Activated CD8-positive, alpha-beta T cell treated with anti-CD3 and anti-CD28 coated beads, Interleukin-2, amount 10 ng/mL, durations not matched to agents 7 days and 5 days (primary cell): ENCODE measurements at regions not wholly inside any gene's neighbourhood (a gene's known extent, or its start where the extent isn't known, plus 50 kb on each side); places are given as distances from the start of the nearest gene placed in this dataset.
"Not testable (repeated sequence)": the region's sequence is repeated elsewhere in the genome, so short reads cannot be mapped to it uniquely, and the experiment has no call there.

Experiments used
- ATAC-seq: fragments of 150-1000 bp; cut with Tn5 transposase; one replicate; pipeline ENCODE4 v1.10.0; 2021; ENCODE audit warnings: moderate library complexity
- CTCF ChIA-PET: fragments of 350-600 bp; sonication (Branson Sonifier 250); formaldehyde crosslinking; loops from one replicate; lab custom pipeline; 2021; ENCODE audit warnings: antibody characterized with exemption; lab: Charles Lee
- POLR2A ChIA-PET: fragments of 350-600 bp; sonication (Branson Sonifier 250); formaldehyde crosslinking; loops from one replicate; lab custom pipeline; 2021; ENCODE audit warnings: antibody characterized with exemption; lab: Charles Lee
- DNase-seq: peaks from one replicate; pipeline ENCODE4 v3.0.0-alpha.2; 2020
- H3K27ac Mint-ChIP-seq: one replicate; pipeline ENCODE4 v1.8.0; 2021; ENCODE audit warnings: mild to moderate bottlenecking, mixed read lengths
- H3K27me3 Mint-ChIP-seq: one replicate; pipeline ENCODE4 v1.8.0; 2021; ENCODE audit warnings: low read depth, mixed read lengths
- H3K36me3 Mint-ChIP-seq: one replicate; pipeline ENCODE4 v1.8.0; 2021; ENCODE audit warnings: low read depth, mixed read lengths
- H3K4me1 Mint-ChIP-seq: one replicate; pipeline ENCODE4 v1.8.0; 2021; ENCODE audit warnings: low read depth, mixed read lengths
- H3K4me3 Mint-ChIP-seq: one replicate; pipeline ENCODE4 v1.8.0; 2021; ENCODE audit warnings: mild to moderate bottlenecking, mixed read lengths
- H3K9me3 Mint-ChIP-seq: one replicate; pipeline ENCODE4 v1.8.0; 2022; ENCODE audit warnings: mixed read lengths; ENCODE audit not compliant: insufficient read depth

- Mint-ChIP-seq H3K4me1 (no peaks in the 10 kb centered on the region), H3K36me3 (no peaks in the 10 kb centered on the region), H3K27me3 (peaks cover 7% of the 10 kb centered on the region), H3K27ac (no peak overlapping the region), H3K9me3 (no peaks in the 10 kb centered on the region), H3K4me3 (no peak overlapping the region)
- ATAC-seq (no peak), DNase-seq (no peak)
- CTCF ChIA-PET: no interaction called here
- POLR2A ChIA-PET: no interaction called here
Observed at GRCh38 chr7:104264285-104264684, 56.5 kb upstream of the ORC5 start.

GRCh38 chr7:104267701-104268368 is 60.0 kb upstream of the ORC5 start:
- H3K27me3 Mint-ChIP-seq: peaks cover 10% of the 10 kb centered on the region

GRCh38 chr7:104271948-104272347 is 56.5 kb upstream of the LHFPL3 start:
- Mint-ChIP-seq H3K4me3 (no peak overlapping the region), H3K27me3 (peaks cover 6% of the 10 kb centered on the region), H3K36me3 (no peaks in the 10 kb centered on the region), H3K9me3 (no peaks in the 10 kb centered on the region), H3K27ac (no peak overlapping the region), H3K4me1 (no peaks in the 10 kb centered on the region)
- no peak for ATAC-seq
- ChIA-PET CTCF (no interaction called here), POLR2A (no interaction called here)
- DNase-seq: no peak

More at GRCh38 chr7:104267701-104268368, 60.0 kb upstream of the ORC5 start:
- H3K4me1 Mint-ChIP-seq: no peaks in the 10 kb centered on the region
- no peaks in the 10 kb centered on the region for H3K9me3 Mint-ChIP-seq
- ATAC-seq: no peak
- DNase-seq: no peak
- POLR2A ChIA-PET: no interaction called here
- H3K36me3 Mint-ChIP-seq: no peaks in the 10 kb centered on the region
- CTCF ChIA-PET: interaction anchor here (0.9 to 1.9 kb wide), 5 partner anchors 13 to 99 kb away, joined by 3 to 16 read pairs (median 3); no protein-coding TSS in a partner anchor
- H3K27ac Mint-ChIP-seq: no peak overlapping the region
- H3K4me3 Mint-ChIP-seq: no peak overlapping the region

- DNase-seq: peak; percentile 21
- ChIA-PET POLR2A (no interaction called here), CTCF (no interaction called here)
- peaks cover 6% of the 10 kb centered on the region for H3K27me3 Mint-ChIP-seq
- H3K27ac Mint-ChIP-seq: no peak overlapping the region
- no peaks in the 10 kb centered on the region for H3K4me1 Mint-ChIP-seq
- no peaks in the 10 kb centered on the region for H3K9me3 Mint-ChIP-seq
- H3K36me3 Mint-ChIP-seq: no peaks in the 10 kb centered on the region
- ATAC-seq: no peak
- no peak overlapping the region for H3K4me3 Mint-ChIP-seq
Observed at GRCh38 chr7:104272767-104273384, 55.5 kb upstream of the LHFPL3 start.

- CTCF ChIA-PET: no interaction called here
- POLR2A ChIA-PET: no interaction called here
- H3K9me3 Mint-ChIP-seq: no peaks in the 10 kb centered on the region
- ATAC-seq: no peak
- no peak overlapping the region for H3K27ac Mint-ChIP-seq
- no peaks in the 10 kb centered on the region for H3K4me1 Mint-ChIP-seq
- no peak overlapping the region for H3K4me3 Mint-ChIP-seq
- H3K36me3 Mint-ChIP-seq: no peaks in the 10 kb centered on the region
- peak; percentile 21 for DNase-seq
- peaks cover 1% of the 10 kb centered on the region for H3K27me3 Mint-ChIP-seq
Observed at GRCh38 chr7:104275900-104276299, 52.5 kb upstream of the LHFPL3 start.

- H3K27me3 Mint-ChIP-seq, DNase-seq, H3K36me3 Mint-ChIP-seq, POLR2A ChIA-PET, H3K27ac Mint-ChIP-seq, H3K4me3 Mint-ChIP-seq, H3K9me3 Mint-ChIP-seq, CTCF ChIA-PET, H3K4me1 Mint-ChIP-seq, ATAC-seq: not testable (repeated sequence)
Observed at GRCh38 chr7:104276730-104277129, 51.7 kb upstream of the LHFPL3 start.
